Rectal smooth muscle tissue (tissue), 1 donor: ENCODE measurements at regions not wholly inside any gene's neighbourhood (a gene's known extent, or its start where the extent isn't known, plus 50 kb on each side); places are given as distances from the start of the nearest gene placed in this dataset.
"Not testable (repeated sequence)": the region's sequence is repeated elsewhere in the genome, so short reads cannot be mapped to it uniquely, and the experiment has no call there.

Source experiments
- H3K27ac ChIP-seq: one replicate; pipeline ENCODE4 v1.7.0; 2013; ENCODE audit warnings: low read depth, low read length, inconsistent platforms
- H3K27me3 ChIP-seq: one replicate; pipeline ENCODE4 v1.7.0; 2013; ENCODE audit warnings: low read length; ENCODE audit not compliant: control insufficient read depth, insufficient read depth
- H3K36me3 ChIP-seq: one replicate; pipeline ENCODE4 v1.7.0; 2013; ENCODE audit warnings: low read length; ENCODE audit not compliant: control insufficient read depth, insufficient read depth
- H3K4me1 ChIP-seq: one replicate; pipeline ENCODE4 v1.7.0; 2013; ENCODE audit warnings: low read length; ENCODE audit not compliant: control insufficient read depth, insufficient read depth
- H3K4me3 ChIP-seq: one replicate; pipeline ENCODE4 v1.7.0; 2013; ENCODE audit warnings: low read length
- H3K9ac ChIP-seq: one replicate; pipeline ENCODE4 v1.7.0; 2013; ENCODE audit warnings: low read length

- not testable (repeated sequence) for H3K27ac ChIP-seq, H3K4me1 ChIP-seq, H3K4me3 ChIP-seq, H3K27me3 ChIP-seq, H3K9ac ChIP-seq, H3K36me3 ChIP-seq
These were observed 979.6 kb downstream of the LTN1 start for GRCh38 chr21:28013123-28013522.

DNA sequence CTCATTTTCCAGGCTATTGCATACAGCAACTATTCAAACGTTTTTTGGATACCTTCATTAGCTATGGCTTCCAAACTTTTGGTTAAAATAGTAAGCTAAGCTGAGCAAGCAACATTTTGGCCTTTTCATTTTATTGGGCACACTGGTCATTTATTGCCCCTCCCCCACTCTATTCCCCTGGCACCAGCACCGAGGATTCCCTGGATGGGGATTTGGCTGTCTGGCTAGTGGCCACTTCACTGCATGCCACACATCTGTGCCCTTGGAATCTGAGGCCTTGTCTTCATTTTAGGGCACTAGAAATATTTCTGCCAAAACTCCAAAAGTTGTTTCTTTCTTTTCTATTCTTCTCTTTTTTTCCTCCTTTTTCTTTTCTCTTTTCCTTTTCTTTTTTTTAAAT lies 980.7 kb downstream of the LTN1 start:
- not testable (repeated sequence) for H3K4me3 ChIP-seq, H3K27me3 ChIP-seq, H3K9ac ChIP-seq, H3K36me3 ChIP-seq, H3K27ac ChIP-seq, H3K4me1 ChIP-seq

GRCh38 chr21:28008245-28008644 lies 984.4 kb downstream of the LTN1 start:
- H3K4me1 ChIP-seq = not testable (repeated sequence)

GRCh38 chr21:28003627-28004026 lies 989.0 kb downstream of the LTN1 start:
- H3K27ac ChIP-seq, H3K9ac ChIP-seq, H3K36me3 ChIP-seq, H3K4me1 ChIP-seq, H3K27me3 ChIP-seq, H3K4me3 ChIP-seq: not testable (repeated sequence)

More at GRCh38 chr21:28008245-28008644, 984.4 kb downstream of the LTN1 start:
- not testable (repeated sequence) for H3K9ac ChIP-seq, H3K27me3 ChIP-seq, H3K36me3 ChIP-seq, H3K27ac ChIP-seq, H3K4me3 ChIP-seq

- not testable (repeated sequence) for H3K27ac ChIP-seq, H3K4me1 ChIP-seq, H3K9ac ChIP-seq, H3K36me3 ChIP-seq, H3K27me3 ChIP-seq, H3K4me3 ChIP-seq
These were observed 995.8 kb downstream of the LTN1 start for GRCh38 chr21:27996906-27997305.

GRCh38 chr21:27984663-27985325 lies 1007.9 kb downstream of the LTN1 start:
- not testable (repeated sequence) for H3K27ac ChIP-seq, H3K4me3 ChIP-seq, H3K27me3 ChIP-seq, H3K4me1 ChIP-seq, H3K36me3 ChIP-seq, H3K9ac ChIP-seq

GRCh38 chr21:27979446-27979845 lies 1012.6 kb upstream of the ADAMTS5 start:
- not testable (repeated sequence) for H3K36me3 ChIP-seq, H3K4me1 ChIP-seq, H3K27ac ChIP-seq

GRCh38 chr21:27975514-27975913 lies 1008.6 kb upstream of the ADAMTS5 start:
- Histone ChIP-seq H3K4me1 (no peaks in the 10 kb centered on the region), H3K9ac (no peak overlapping the region), H3K27me3 (no peaks in the 10 kb centered on the region), H3K36me3 (no peaks in the 10 kb centered on the region), H3K27ac (no peak overlapping the region), H3K4me3 (no peak overlapping the region)

More at GRCh38 chr21:27979446-27979845, 1012.6 kb upstream of the ADAMTS5 start:
- not testable (repeated sequence) for H3K4me3 ChIP-seq, H3K27me3 ChIP-seq, H3K9ac ChIP-seq

DNA sequence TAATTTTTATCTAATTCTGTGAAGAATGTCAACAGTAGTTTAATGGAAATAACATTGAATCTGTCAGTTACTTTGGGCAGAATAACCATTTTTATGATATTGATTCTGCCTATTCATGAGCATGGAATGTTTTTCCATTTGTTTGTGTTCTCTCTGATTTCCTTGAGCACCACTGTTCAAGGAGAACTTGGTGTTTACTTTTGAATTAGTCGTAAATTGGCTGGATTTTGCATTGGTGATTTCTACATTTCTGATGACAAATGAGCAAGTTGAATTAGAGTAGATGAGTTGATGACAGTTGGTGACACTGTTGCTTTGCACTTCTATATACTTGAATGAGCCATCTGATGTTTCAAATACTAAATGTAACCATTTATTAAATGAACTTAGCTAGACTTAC lies 1007.3 kb upstream of the ADAMTS5 start:
- not testable (repeated sequence) for H3K4me1 ChIP-seq, H3K4me3 ChIP-seq, H3K36me3 ChIP-seq, H3K9ac ChIP-seq, H3K27me3 ChIP-seq, H3K27ac ChIP-seq

GRCh38 chr21:27968240-27968639 lies 1001.4 kb upstream of the ADAMTS5 start:
- not testable (repeated sequence) for H3K27ac ChIP-seq, H3K36me3 ChIP-seq, H3K4me1 ChIP-seq, H3K9ac ChIP-seq, H3K27me3 ChIP-seq, H3K4me3 ChIP-seq

- Histone ChIP-seq H3K9ac (no peak overlapping the region), H3K27me3 (no peaks in the 10 kb centered on the region), H3K27ac (no peak overlapping the region), H3K36me3 (no peaks in the 10 kb centered on the region), H3K4me3 (no peak overlapping the region), H3K4me1 (no peaks in the 10 kb centered on the region)
These were observed 987.8 kb upstream of the ADAMTS5 start for GRCh38 chr21:27954543-27955165.

GRCh38 chr21:27953340-27954045 lies 986.6 kb upstream of the ADAMTS5 start:
- Histone ChIP-seq H3K9ac (no peak overlapping the region), H3K4me3 (no peak overlapping the region), H3K27me3 (no peaks in the 10 kb centered on the region)

DNA sequence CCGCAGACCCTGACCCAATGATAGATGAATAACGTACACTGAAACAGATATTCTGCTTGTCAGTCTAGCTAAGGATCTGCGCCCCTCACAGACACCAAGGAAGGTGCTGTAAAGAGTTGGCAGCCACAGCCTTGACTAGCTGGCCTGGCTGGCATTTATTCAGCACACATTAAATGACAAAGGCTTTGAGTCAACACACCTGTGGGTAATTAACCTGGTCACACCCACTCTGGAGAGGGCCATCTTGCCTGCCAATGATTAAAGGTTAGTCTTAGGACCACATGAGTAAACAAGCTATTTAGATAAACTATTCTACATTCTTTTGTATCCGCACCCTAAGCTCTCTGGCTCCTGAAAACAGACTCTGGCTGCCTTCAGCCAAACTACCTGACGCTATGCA lies 982.2 kb upstream of the ADAMTS5 start:
- H3K36me3 ChIP-seq, H3K27ac ChIP-seq, H3K4me1 ChIP-seq, H3K27me3 ChIP-seq, H3K4me3 ChIP-seq, H3K9ac ChIP-seq: not testable (repeated sequence)

More at GRCh38 chr21:27953340-27954045, 986.6 kb upstream of the ADAMTS5 start:
- Histone ChIP-seq H3K27ac (no peak overlapping the region), H3K4me1 (no peaks in the 10 kb centered on the region), H3K36me3 (no peaks in the 10 kb centered on the region)
